Astrocyte of the cerebellum (primary cell): ENCODE measurements at regions not wholly inside any gene's neighbourhood (a gene's known extent, or its start where the extent isn't known, plus 50 kb on each side); places are given as distances from the start of the nearest gene placed in this dataset.

Experiments used
- DNase-seq: peaks from one replicate; pipeline ENCODE4 v3.0.0-alpha.2; 2011; ENCODE audit warnings: low read depth
- H3K4me3 ChIP-seq: 2 replicates; pipeline ENCODE4 v1.5.1; 2011; ENCODE audit warnings: mild to moderate bottlenecking, low read depth, low read length, moderate library complexity
- in situ Hi-C: cut with HindIII; loops from 2 replicates; pipeline ENCODE4 v1.10.0; 2017; ENCODE audit warnings: low sequenced_read_pairs
- TF ChIP-seq, protein P1 (sequence below): IDR thresholded peaks from 2 replicates; pipeline ENCODE4 v1.5.1; 2012; ENCODE audit warnings: low read length, low read depth, moderate library complexity, mild to moderate bottlenecking; ENCODE audit errors: missing control alignments

DNA sequence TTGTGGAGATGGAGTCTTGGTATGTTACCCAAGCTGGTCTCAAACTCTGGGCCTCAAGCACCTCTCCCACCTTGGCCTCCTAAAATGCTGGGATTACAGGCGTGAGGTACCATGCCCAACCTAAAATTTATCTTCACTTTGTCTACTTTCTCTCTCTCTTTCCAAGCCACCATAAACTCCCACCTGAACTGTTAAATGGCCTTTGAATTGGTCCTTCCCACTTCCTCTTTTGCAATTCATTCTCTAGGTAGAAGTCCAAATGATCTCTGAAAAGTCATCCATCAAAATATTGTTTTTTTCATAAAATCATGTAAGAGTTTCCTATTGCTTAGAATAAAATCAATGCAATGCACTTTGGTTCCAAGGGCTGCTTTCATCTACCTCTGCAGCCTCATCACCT lies 90.1 kb upstream of the CELF2 start:
- no peak for DNase-seq
- in situ Hi-C loops = no loop called here
- H3K4me3 ChIP-seq = no peak overlapping the region
- TF ChIP-seq, protein P1, sequence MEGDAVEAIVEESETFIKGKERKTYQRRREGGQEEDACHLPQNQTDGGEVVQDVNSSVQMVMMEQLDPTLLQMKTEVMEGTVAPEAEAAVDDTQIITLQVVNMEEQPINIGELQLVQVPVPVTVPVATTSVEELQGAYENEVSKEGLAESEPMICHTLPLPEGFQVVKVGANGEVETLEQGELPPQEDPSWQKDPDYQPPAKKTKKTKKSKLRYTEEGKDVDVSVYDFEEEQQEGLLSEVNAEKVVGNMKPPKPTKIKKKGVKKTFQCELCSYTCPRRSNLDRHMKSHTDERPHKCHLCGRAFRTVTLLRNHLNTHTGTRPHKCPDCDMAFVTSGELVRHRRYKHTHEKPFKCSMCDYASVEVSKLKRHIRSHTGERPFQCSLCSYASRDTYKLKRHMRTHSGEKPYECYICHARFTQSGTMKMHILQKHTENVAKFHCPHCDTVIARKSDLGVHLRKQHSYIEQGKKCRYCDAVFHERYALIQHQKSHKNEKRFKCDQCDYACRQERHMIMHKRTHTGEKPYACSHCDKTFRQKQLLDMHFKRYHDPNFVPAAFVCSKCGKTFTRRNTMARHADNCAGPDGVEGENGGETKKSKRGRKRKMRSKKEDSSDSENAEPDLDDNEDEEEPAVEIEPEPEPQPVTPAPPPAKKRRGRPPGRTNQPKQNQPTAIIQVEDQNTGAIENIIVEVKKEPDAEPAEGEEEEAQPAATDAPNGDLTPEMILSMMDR = no peak

DNA sequence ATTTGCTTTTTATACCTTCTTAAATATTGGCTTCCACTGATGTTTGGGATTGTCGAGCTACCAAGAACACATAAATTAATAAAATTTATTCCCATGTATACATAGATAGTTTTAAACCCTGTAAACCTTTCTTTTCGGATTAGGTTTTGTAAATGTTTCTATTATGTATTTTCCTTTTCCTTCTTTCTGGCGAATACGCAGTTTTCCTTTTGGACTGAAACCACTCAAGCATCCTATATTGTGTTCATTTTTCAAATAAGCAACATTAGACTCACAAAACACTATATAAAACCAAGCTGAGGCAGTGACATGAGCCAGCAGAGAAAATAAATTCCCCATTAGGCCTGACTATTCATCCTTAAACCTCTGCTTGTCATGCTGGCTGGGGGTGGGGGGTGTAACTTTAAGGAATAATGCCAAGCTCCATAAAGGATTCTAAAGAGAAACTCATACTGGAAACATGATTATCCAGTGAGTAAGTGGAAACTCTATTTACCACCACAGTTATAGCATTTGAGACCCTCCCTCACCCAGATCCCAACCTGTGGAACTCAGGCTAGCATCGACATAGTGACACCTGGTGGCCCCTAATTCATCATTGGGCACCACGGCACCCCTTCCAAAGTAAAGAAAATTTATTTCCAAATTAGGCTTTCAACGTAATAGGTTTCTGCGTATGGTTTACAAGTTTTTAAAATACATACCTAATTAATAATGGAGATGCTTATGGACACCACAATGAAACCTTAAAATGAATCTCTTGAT lies 86.5 kb upstream of the CELF2 start:
- no peak overlapping the region for H3K4me3 ChIP-seq
- in situ Hi-C loops = no loop called here
- DNase-seq = no peak
- TF ChIP-seq, protein P1 = no peak

DNA sequence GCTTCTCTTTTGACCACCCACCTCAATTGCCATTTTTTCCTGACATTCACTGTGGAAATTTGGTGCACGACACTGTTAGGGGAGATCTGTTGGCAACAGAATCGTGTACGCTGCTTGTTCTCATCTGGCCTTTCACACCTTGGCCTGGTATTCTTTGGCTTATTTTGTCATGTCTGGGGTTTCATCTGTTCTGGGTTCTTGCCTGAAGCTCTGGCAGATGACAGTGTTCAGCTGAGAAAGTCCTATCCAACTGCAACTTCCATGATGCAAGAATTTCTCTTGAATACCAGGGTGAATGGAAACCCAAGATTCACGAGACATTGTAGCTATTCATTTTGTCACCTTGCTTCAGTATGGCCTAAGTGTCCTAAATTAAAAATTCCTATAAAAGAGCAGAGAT lies 82.6 kb upstream of the CELF2 start:
- TF ChIP-seq, protein P1 = no peak
- no peak overlapping the region for H3K4me3 ChIP-seq
- in situ Hi-C loops = no loop called here
- DNase-seq = no peak

DNA sequence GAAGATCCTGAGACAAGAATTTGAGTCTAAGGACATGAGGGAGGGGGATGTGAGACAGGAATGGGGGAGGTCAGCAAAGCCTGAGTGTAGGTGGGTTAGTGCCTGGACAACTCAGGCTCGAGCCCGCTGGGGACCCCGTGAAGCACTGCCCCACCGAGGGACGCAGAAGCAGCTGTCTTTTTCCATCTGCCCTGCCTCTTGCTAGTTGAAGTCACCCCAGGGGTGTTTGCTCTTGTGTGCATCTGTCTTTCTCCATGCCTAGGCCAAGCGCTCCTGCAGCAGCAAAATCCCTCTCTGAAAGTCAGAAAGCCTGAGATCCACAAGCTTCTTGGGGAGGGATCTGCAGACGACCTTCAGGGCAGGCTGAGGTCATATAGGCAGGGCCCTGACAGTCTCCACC lies 79.0 kb upstream of the CELF2 start:
- TF ChIP-seq, protein P1 = no peak
- in situ Hi-C loops = no loop called here
- no peak for DNase-seq
- H3K4me3 ChIP-seq = no peak overlapping the region

DNA sequence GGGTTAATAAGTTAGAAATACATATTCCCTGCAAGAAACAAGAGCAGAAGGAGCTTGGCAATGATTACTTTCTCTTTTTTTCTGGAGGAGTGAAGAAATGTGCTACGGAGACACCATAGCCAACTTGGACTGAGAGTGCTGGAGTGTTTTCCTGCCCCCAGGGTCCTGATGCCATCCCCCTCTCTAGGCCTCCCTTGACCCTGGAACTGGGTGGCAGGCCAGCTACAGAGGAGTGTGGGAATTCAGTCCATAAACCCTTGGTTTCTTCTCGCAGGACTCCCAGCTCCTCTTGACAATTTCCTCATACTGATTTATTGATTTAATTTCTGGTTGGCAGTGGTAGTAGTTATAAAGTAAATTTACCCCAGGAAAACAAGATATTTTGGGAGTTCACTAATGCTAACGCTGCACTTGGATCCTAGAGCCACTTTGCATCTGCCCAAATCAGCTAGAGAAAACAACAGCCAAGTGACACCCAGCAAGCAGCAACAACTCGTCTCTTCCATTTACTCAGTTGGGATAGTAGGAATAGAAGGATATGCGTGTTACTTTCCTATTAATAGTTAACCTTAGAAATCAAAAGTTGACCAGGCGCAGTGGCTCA lies 76.4 kb upstream of the CELF2 start:
- TF ChIP-seq, protein P1 = no peak
- DNase-seq = no peak
- in situ Hi-C loops = no loop called here
- no peak overlapping the region for H3K4me3 ChIP-seq

DNA sequence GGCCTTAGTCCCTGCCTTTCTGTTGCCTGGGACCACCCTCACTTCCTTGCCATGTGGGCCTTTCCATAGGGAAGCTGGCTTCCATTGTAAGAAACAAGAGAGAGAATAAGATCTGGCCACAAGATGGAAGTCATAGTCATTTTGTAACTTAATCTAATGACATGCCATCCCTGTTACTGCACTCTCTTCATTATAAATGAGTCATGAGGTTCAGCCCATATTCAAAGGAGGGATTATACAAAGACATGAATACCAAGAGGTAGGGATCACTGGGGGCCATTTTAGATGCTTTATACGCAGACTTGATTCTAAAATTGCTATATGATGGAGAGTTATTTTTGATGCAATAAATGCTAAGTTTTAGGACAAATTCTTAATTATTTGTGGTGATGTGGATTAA lies 75.2 kb upstream of the CELF2 start:
- no peak overlapping the region for H3K4me3 ChIP-seq
- TF ChIP-seq, protein P1 = no peak
- in situ Hi-C loops = no loop called here
- no peak for DNase-seq
